GM12878 (cell line): ENCODE measurements at regions not wholly inside any gene's neighbourhood (a gene's known extent, or its start where the extent isn't known, plus 50 kb on each side); places are given as distances from the start of the nearest gene placed in this dataset.

Source experiments
- ATAC-seq: fragments of 200-7000 bp; cut with Tn5 transposase; 3 replicates; pipeline ENCODE4 v1.9.1; 2020; ENCODE audit warnings: mild to moderate bottlenecking, moderate library complexity
- BruUV-seq: library from RNA; stranded (reverse); fragments of 400-500 nt; replicated peaks from 2 replicates; lab custom pipeline; 2021; lab: Mats Ljungman, UMichigan
- CTCF ChIA-PET: fragments of 300-600 bp; sonication (Branson Sonifier 250); formaldehyde crosslinking; extraction: SDS; loops from one replicate; lab custom pipeline; 2021; ENCODE audit warnings: inconsistent platforms; lab: Yijun Ruan, JAX
- POLR2A ChIA-PET: fragments of 350-600 bp; formaldehyde crosslinking; extraction: SDS; loops from one replicate; lab custom pipeline; 2021; ENCODE audit warnings: inconsistent platforms; lab: Charles Lee
- RAD21 ChIA-PET: fragments of 300-600 bp; sonication (Branson Sonifier 250); formaldehyde crosslinking; loops from one replicate; lab custom pipeline; 2023; ENCODE audit warnings: antibody characterized with exemption; ENCODE audit not compliant: unreplicated experiment; lab: Charles Lee
- SMC1A ChIA-PET: fragments of 300-600 bp; sonication (Branson Sonifier 250); formaldehyde crosslinking; loops from one replicate; lab custom pipeline; 2023; ENCODE audit not compliant: unreplicated experiment, uncharacterized antibody; lab: Charles Lee
- DNase-seq: peaks from one replicate; pipeline ENCODE4 v3.0.0-alpha.2; 2011; ENCODE audit warnings: low read depth, low spot score
- FAIRE-seq: peaks from 3 replicates; lab custom pipeline; 2011; peaks lifted over from hg19 to GRCh38; lab: Jason Lieb, UNC
- H2AFZ ChIP-seq: 2 replicates; pipeline ENCODE4 v1.6.0; 2011; ENCODE audit warnings: low read depth, low read length, control low read depth; ENCODE audit not compliant: control insufficient read depth
- H3K27ac ChIP-seq: 2 replicates; pipeline ENCODE4 v1.5.1; 2011; ENCODE audit warnings: control low read depth; ENCODE audit not compliant: control insufficient read depth, insufficient read depth
- H3K27me3 ChIP-seq, 2 experiments: replicated peaks in 1 of 2; 2 replicates each; pipeline versions ENCODE4 v1.6.0 to v1.6.1; 2011; ENCODE audit warnings: low read length in 1 of 2; ENCODE audit not compliant: control insufficient read depth in 2 of 2, insufficient read depth in 2 of 2
- H3K36me3 ChIP-seq, 2 experiments: 2 replicates each; pipeline ENCODE4 v1.5.1; 2011; ENCODE audit warnings: low read length in 1 of 2; ENCODE audit not compliant: control insufficient read depth in 2 of 2, insufficient read depth in 2 of 2
- H3K4me1 ChIP-seq: 2 replicates; pipeline ENCODE4 v1.6.1; 2011; ENCODE audit warnings: mild to moderate bottlenecking, low read length, moderate library complexity, mixed read lengths; ENCODE audit not compliant: control insufficient read depth, insufficient read depth
- H3K4me2 ChIP-seq: 2 replicates; pipeline ENCODE4 v1.6.0; 2011; ENCODE audit warnings: control low read depth; ENCODE audit not compliant: control insufficient read depth, insufficient read depth
- H3K4me3 ChIP-seq: fragments of 200-600 bp; sonication (generic); 2 replicates; pipeline ENCODE4 v1.5.1; 2016
- H3K79me2 ChIP-seq: 2 replicates; pipeline ENCODE4 v1.6.0; 2011; ENCODE audit warnings: low read length; ENCODE audit not compliant: control insufficient read depth, insufficient read depth
- H3K9ac ChIP-seq: 2 replicates; pipeline ENCODE4 v1.8.0; 2011; ENCODE audit warnings: low read length, control low read depth, mixed read lengths; ENCODE audit not compliant: control insufficient read depth, insufficient read depth
- H3K9me3 ChIP-seq: replicated peaks from 3 replicates; pipeline ENCODE4 v1.5.1; 2011; ENCODE audit warnings: mild to moderate bottlenecking, low read length; ENCODE audit not compliant: control insufficient read depth, insufficient read depth
- H4K20me1 ChIP-seq: 2 replicates; pipeline ENCODE4 v1.6.0; 2011; ENCODE audit not compliant: control insufficient read depth, insufficient read depth
- BHLHE40 ChIP-seq, 2 experiments: fragments of 450-650 bp in 1 of 2; IDR thresholded peaks; 2 replicates each; pipeline ENCODE4 v1.6.1; 2011 to 2017; ENCODE audit warnings: low read depth in 2 of 2, borderline replicate concordance in 1 of 2, improper control_type of control experiment in 1 of 2, low read length in 1 of 2, mild to moderate bottlenecking in 1 of 2
- BMI1 ChIP-seq: fragments of 450-650 bp; IDR thresholded peaks from 2 replicates; pipeline ENCODE4 v1.6.1; 2016; ENCODE audit warnings: mild to moderate bottlenecking, moderate library complexity, borderline replicate concordance
- E4F1 ChIP-seq: fragments of 450-650 bp; IDR thresholded peaks from 2 replicates; pipeline ENCODE4 v1.6.1; 2018; ENCODE audit warnings: borderline replicate concordance, mild to moderate bottlenecking; ENCODE audit not compliant: partially characterized antibody
- EP300 ChIP-seq, 2 experiments: fragments of 150-350 bp in 1 of 2; IDR thresholded peaks; 2 replicates each; pipeline ENCODE4 v1.6.1; 2011 to 2012; ENCODE audit warnings: low read depth in 2 of 2, low read length in 2 of 2, borderline replicate concordance in 1 of 2, improper control_type of control experiment in 1 of 2, inconsistent platforms in 1 of 2; ENCODE audit not compliant: control insufficient read depth in 1 of 2
- IKZF2 ChIP-seq, 2 experiments: fragments of 450-650 bp; IDR thresholded peaks; 2 replicates each; pipeline ENCODE4 v1.6.1; 2017; ENCODE audit warnings: mild to moderate bottlenecking in 2 of 2, moderate library complexity in 2 of 2
- NFIC ChIP-seq: IDR thresholded peaks from 2 replicates; pipeline ENCODE4 v1.6.1; 2012; ENCODE audit warnings: low read depth, mild to moderate bottlenecking, inconsistent platforms, low read length, moderate library complexity
- NR2C2 ChIP-seq: IDR thresholded peaks from 2 replicates; pipeline ENCODE4 v1.6.1; 2011; ENCODE audit warnings: borderline replicate concordance, low read depth; ENCODE audit not compliant: control insufficient read depth, insufficient read length
- NR2F1 ChIP-seq: fragments of 450-650 bp; conservative IDR thresholded peaks from 2 replicates; pipeline ENCODE4 v1.6.1; 2017; ENCODE audit warnings: mild to moderate bottlenecking
- SMAD1 ChIP-seq: fragments of 450-650 bp; IDR thresholded peaks from 2 replicates; pipeline ENCODE4 v1.6.1; 2018; ENCODE audit warnings: mild to moderate bottlenecking, low read depth; ENCODE audit not compliant: partially characterized antibody
- STAT1 ChIP-seq: fragments of 450-650 bp; conservative IDR thresholded peaks from 2 replicates; pipeline ENCODE4 v1.6.1; 2014; ENCODE audit warnings: antibody characterized with exemption, mild to moderate bottlenecking
- ZBTB4 ChIP-seq: fragments of 450-650 bp; formaldehyde crosslinking; IDR thresholded peaks from 2 replicates; pipeline ENCODE4 v1.4.0; 2022; ENCODE audit warnings: mild to moderate bottlenecking, moderate library complexity
- WGBS: methylation state at CpG from one replicate; pipeline ENCODE4 v1.1.6; 2016; ENCODE audit warnings: low lambda C conversion rate; ENCODE audit not compliant: insufficient replicate concordance, insufficient coverage; ENCODE audit errors: missing lambda C conversion rate; 5-methylcytosine and 5-hydroxymethylcytosine counted together
- in situ Hi-C: fragments of 300-500 bp; cut with MboI; formaldehyde crosslinking; loops from 9 replicates; pipeline ENCODE4 v1.14.3; 2018; ENCODE audit warnings: mixed read lengths
- intact Hi-C: fragments of 100-400 bp; cut with micrococcal nuclease; formaldehyde crosslinking; loops from one replicate; pipeline ENCODE4 v1.14.2; 2022; ENCODE audit not compliant: unreplicated experiment

GRCh38 chr1:17950728-17951127, 156.9 kb upstream of the IGSF21 start:
- WGBS, result 24% methylated on average over 12 of the region's 12 CpGs
- Histone ChIP-seq H3K4me2 (no peak overlapping the region), H3K79me2 (no peaks in the 10 kb centered on the region), H3K4me1 (no peaks in the 10 kb centered on the region), H4K20me1 (no peaks in the 10 kb centered on the region), H3K4me3 (no peak overlapping the region), H3K36me3 (no peaks in the 10 kb centered on the region), H3K9ac (no peak overlapping the region), H2AFZ (no peak overlapping the region), H3K9me3 (no peaks in the 10 kb centered on the region), H3K27me3 (peaks cover 2 to 4% of the 10 kb centered on the region in 2 experiments; a peak in 3 of 4 replicates), H3K27ac (no peak overlapping the region)
- ChIA-PET RAD21 (no interaction called here), CTCF (no interaction called here), SMC1A (no interaction called here), POLR2A (no interaction called here)
- in situ Hi-C loops (no loop called here), intact Hi-C loops (no loop called here)
- FAIRE-seq, result no peak
- DNase-seq, result no peak
- ATAC-seq, result no peak
- BruUV-seq, result no TSS peak
- no peak for TF ChIP-seq STAT1
- no peak for TF ChIP-seq BMI1
- no peak for TF ChIP-seq SMAD1
- TF ChIP-seq IKZF2 (IDR thresholded peaks at IDR 0.05), result no peak
- TF ChIP-seq NR2C2, result no peak
- no peak for TF ChIP-seq NFIC
- TF ChIP-seq ZBTB4 (CRISPR knock-in tag), result no peak
- TF ChIP-seq E4F1, result no peak
- TF ChIP-seq EP300 (IDR thresholded peaks at IDR 0.05; ENCODE audit: borderline replicate concordance in 1 of 2, control insufficient read depth in 1 of 2, low read depth in 2 of 2, low read length in 2 of 2), result no peak
- no peak for TF ChIP-seq NR2F1
- TF ChIP-seq BHLHE40 (IDR thresholded peaks at IDR 0.05; ENCODE audit: borderline replicate concordance in 1 of 2, low read depth in 2 of 2, low read length in 1 of 2), result no peak
